ENCODE measurements at regions not wholly inside any gene's neighbourhood (a gene's known extent, or its start where the extent isn't known, plus 50 kb on each side); places are given as distances from the start of the nearest gene placed in this dataset.

GRCh38 chr2:238729261-238729935 is 118.5 kb upstream of the TWIST2 start:
- TF ChIP-seq CTCF (conservative IDR thresholded peaks at IDR 0.05; ENCODE audit: low read length) (no peak), EZH2phosphoT487 (IDR thresholded peaks at IDR 0.05; ENCODE audit: borderline replicate concordance, low read depth, low read length) (no peak)

Data from OCI-LY7 (cell line).